Left lung (tissue), 4 donors: ENCODE measurements at regions not wholly inside any gene's neighbourhood (a gene's known extent, or its start where the extent isn't known, plus 50 kb on each side); places are given as distances from the start of the nearest gene placed in this dataset.
A peak's percentile ranks its signal among the peaks of the same experiment; 100 is the strongest.
"Not testable (repeated sequence)": the region's sequence is repeated elsewhere in the genome, so short reads cannot be mapped to it uniquely, and the experiment has no call there.

Source experiments
- ATAC-seq: fragments of 200-7000 bp; cut with Tn5 transposase; one replicate; pipeline ENCODE4 v1.9.1; 2020; ENCODE audit warnings: moderate library complexity
- DNase-seq, 4 donors: peaks; one replicate each; pipeline ENCODE4 v3.0.0-alpha.2; 2013 to 2020
- H3K27ac ChIP-seq, 2 donors: fragments of 200-600 bp; sonication (generic) in 1 of 2; one replicate each; pipeline versions ENCODE4 v1.5.0 to v1.8.0; 2020 to 2021
- H3K27me3 ChIP-seq, 2 donors: fragments of 200-600 bp; sonication (generic) in 1 of 2; one replicate each; pipeline versions ENCODE4 v1.5.0 to v1.8.0; 2020 to 2021
- H3K36me3 ChIP-seq, 2 donors: fragments of 200-600 bp; sonication (generic) in 1 of 2; one replicate each; pipeline versions ENCODE4 v1.5.0 to v1.8.0; 2020 to 2021
- H3K4me1 ChIP-seq, 2 donors: fragments of 200-600 bp; one replicate each; pipeline ENCODE4 v1.8.0; 2021
- H3K4me3 ChIP-seq, 2 donors: fragments of 200-600 bp; sonication (generic) in 1 of 2; one replicate each; pipeline versions ENCODE4 v1.5.0 to v1.8.0; 2020 to 2021; ENCODE audit warnings: mild to moderate bottlenecking in 1 of 2
- H3K9me3 ChIP-seq, 2 donors: fragments of 200-600 bp; sonication (generic) in 1 of 2; one replicate each; pipeline versions ENCODE4 v1.5.0 to v1.8.0; 2020 to 2021
- intact Hi-C, 2 donors: fragments of 100-400 bp; cut with DNase I; formaldehyde crosslinking; loops; one replicate each; pipeline versions ENCODE4 v1.11.2 to v1.14.2; 2022
- TF ChIP-seq, protein P1 (sequence below), 2 donors: fragments of 200-600 bp; sonication (generic) in 1 of 2; IDR thresholded peaks; one replicate each; pipeline versions ENCODE4 v1.5.0 to v1.8.0; 2021; ENCODE audit warnings: antibody characterized with exemption in 2 of 2
- donor health status: DM: no; HTN: yes; CAD: no.
- donor health status: DM: no; HTN: no; CAD: no.

DNA sequence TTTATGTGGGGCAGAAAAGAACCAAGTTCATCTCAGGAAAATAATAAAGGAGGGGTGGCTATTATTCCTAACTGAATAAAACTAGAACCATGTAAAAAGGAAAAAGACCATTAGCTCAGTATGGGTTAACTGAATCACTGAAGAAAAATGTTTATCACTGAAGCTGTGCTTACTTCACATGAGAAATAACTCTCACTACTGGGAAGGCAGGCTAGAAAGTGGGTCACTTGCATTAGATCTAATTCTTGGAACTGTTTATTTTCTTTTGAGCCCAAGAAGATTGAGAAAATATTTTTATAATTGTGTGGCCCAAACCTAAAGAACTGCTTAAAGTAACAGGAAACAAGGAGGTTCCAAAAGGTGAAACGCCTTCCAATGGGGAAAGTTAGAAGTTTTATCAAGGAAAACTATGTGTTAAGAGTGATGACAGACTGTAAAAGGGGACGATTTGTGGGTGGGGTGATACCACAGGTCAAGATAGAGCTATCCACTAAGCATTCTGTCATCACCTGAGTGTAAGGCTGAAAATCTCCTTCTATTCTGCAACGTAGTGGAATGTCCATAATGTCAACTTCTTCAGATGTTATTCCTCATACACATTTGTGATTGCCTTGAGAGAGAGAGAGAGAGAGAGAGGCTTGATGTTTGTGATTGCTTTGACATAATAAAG, 1083.5 kb downstream of the PCDH7 start:
- H3K4me3 ChIP-seq: no peak overlapping the region
- H3K27ac ChIP-seq: no peak overlapping the region
- ATAC-seq (no peak), DNase-seq (peak in 1 of 4 donors; percentile 2)
- no peaks in the 10 kb centered on the region for H3K9me3 ChIP-seq
- no peaks in the 10 kb centered on the region for H3K36me3 ChIP-seq
- TF ChIP-seq, protein P1, sequence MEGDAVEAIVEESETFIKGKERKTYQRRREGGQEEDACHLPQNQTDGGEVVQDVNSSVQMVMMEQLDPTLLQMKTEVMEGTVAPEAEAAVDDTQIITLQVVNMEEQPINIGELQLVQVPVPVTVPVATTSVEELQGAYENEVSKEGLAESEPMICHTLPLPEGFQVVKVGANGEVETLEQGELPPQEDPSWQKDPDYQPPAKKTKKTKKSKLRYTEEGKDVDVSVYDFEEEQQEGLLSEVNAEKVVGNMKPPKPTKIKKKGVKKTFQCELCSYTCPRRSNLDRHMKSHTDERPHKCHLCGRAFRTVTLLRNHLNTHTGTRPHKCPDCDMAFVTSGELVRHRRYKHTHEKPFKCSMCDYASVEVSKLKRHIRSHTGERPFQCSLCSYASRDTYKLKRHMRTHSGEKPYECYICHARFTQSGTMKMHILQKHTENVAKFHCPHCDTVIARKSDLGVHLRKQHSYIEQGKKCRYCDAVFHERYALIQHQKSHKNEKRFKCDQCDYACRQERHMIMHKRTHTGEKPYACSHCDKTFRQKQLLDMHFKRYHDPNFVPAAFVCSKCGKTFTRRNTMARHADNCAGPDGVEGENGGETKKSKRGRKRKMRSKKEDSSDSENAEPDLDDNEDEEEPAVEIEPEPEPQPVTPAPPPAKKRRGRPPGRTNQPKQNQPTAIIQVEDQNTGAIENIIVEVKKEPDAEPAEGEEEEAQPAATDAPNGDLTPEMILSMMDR (IDR thresholded peaks at IDR 0.05): no peak
- no peaks in the 10 kb centered on the region for H3K27me3 ChIP-seq
- H3K4me1 ChIP-seq: no peaks in the 10 kb centered on the region
- intact Hi-C loops: no loop called here

DNA sequence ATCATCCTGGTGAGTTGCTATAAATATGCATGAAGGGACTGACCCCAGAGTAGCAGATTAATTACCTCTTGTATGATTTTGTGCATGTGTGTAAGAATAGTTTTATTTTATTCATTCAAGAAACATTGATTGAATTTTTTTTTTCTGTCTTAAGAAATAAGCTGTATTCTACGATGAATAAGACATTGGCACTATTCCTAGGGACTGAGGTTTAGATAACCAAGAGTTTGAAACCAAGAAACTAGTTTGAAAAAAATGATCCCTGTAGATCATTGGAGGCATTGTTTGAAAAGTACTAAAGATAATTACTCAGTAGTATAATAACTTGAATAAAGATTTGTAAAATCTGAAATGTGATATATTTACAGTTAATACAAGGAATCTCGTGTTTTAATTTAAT, 1086.9 kb downstream of the PCDH7 start:
- Histone ChIP-seq H3K9me3 (no peaks in the 10 kb centered on the region), H3K27me3 (no peaks in the 10 kb centered on the region), H3K27ac (no peak overlapping the region), H3K36me3 (no peaks in the 10 kb centered on the region), H3K4me3 (no peak overlapping the region), H3K4me1 (no peaks in the 10 kb centered on the region)
- DNase-seq (no peak), ATAC-seq (no peak)
- TF ChIP-seq, protein P1 (IDR thresholded peaks at IDR 0.05): no peak
- intact Hi-C loops: no loop called here

DNA sequence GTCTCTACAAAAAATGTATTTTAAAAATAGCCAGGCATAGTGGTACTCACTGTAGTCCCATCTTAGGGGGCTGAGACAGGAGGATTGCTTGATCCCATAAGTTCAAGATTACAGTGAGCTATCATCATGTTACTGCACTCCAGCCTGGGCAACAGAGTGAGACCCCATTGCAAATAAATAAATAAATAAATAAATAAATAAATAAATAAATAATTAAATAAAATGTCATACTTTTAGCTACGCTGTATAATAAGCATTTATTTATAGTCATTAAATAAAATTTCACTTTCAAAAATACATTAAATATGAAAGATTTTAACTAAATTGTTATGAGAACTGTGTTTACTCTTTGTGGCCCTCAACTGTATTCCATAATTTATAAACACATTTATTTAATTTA, 1124.2 kb downstream of the PCDH7 start:
- H3K4me3 ChIP-seq: no peak overlapping the region
- no peak overlapping the region for H3K27ac ChIP-seq
- TF ChIP-seq, protein P1 (IDR thresholded peaks at IDR 0.05): no peak
- H3K9me3 ChIP-seq: peaks cover 0 to 11% of the 10 kb centered on the region in 2 donors
- no peaks in the 10 kb centered on the region for H3K4me1 ChIP-seq
- H3K27me3 ChIP-seq: no peaks in the 10 kb centered on the region
- ATAC-seq (no peak), DNase-seq (no peak)
- intact Hi-C loops: no loop called here
- H3K36me3 ChIP-seq: no peaks in the 10 kb centered on the region

DNA sequence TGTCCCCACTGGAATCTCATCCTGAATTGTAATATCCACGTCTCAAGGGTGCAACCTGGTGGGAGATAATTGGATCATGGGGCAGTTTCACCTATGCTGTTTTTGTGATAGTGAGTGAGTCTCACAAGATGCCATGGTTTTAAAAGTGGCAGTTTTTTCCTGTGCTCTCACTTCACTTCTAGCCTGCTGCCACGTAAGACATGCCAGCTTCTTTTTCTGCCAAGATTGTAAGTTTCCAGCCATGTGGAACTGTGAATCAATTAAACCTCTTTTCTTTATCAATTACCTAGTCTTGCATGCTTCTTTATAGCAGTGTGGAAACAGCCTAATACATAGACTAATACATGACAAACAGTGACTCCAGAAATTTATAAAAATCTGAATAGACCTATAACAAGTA, 1131.8 kb downstream of the PCDH7 start:
- TF ChIP-seq, protein P1 (IDR thresholded peaks at IDR 0.05): no peak
- H3K9me3 ChIP-seq: peaks cover 0 to 15% of the 10 kb centered on the region in 2 donors
- H3K27me3 ChIP-seq: no peaks in the 10 kb centered on the region
- no peaks in the 10 kb centered on the region for H3K4me1 ChIP-seq
- intact Hi-C loops: no loop called here
- no peaks in the 10 kb centered on the region for H3K36me3 ChIP-seq
- no peak overlapping the region for H3K27ac ChIP-seq
- no peak overlapping the region for H3K4me3 ChIP-seq
- DNase-seq (no peak), ATAC-seq (no peak)

DNA sequence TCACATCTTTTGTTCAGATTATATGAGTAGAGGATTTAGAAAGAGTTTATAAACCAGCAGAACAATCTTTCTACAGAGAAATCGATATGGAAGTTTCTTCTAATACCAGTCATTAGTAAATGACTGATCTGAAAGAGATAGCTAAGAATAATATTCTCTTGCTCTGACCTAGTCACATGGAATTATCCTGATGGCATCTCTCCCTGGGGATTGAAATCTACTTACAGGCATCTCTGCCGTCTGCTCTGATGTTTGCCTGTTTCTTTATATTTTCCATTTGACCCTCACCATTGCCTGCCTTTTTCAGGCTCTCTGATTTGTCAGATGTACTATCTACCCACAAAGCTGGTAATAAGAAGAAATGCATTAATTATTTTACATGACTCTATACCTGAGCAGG, 1157.3 kb downstream of the PCDH7 start:
- no peak overlapping the region for H3K4me3 ChIP-seq
- no peak for DNase-seq
- TF ChIP-seq, protein P1 (IDR thresholded peaks at IDR 0.05): no peak
- no peak overlapping the region for H3K27ac ChIP-seq
- intact Hi-C loops: no loop called here
- no peak for ATAC-seq
- no peaks in the 10 kb centered on the region for H3K27me3 ChIP-seq
- no peaks in the 10 kb centered on the region for H3K36me3 ChIP-seq
- H3K4me1 ChIP-seq: no peaks in the 10 kb centered on the region
- no peaks in the 10 kb centered on the region for H3K9me3 ChIP-seq

DNA sequence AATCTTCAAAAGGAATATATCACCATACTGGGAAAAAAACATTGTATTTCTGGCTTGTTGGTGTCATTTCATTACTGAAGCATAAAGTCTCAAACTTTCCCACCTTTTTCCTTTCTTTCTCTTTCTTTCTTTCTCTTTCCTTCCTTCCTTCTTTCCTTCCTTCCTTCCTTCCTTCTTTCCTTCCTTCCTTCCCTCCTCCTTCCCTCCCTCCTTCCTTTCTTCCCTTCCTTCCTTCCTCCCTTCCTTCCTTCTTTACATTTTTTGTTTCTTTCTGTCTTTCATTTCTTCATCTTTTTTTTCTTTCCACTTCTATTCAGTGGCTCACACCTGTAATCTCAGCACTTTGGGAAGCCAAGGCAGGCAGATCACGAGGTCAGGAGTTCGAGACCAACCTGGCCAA, 1160.7 kb downstream of the PCDH7 start:
- H3K4me3 ChIP-seq, H3K9me3 ChIP-seq, H3K36me3 ChIP-seq, H3K27me3 ChIP-seq, ATAC-seq, DNase-seq, intact Hi-C loops, H3K27ac ChIP-seq, H3K4me1 ChIP-seq: not testable (repeated sequence)
